IMR-90 (cell line): ENCODE measurements at regions not wholly inside any gene's neighbourhood (a gene's known extent, or its start where the extent isn't known, plus 50 kb on each side); places are given as distances from the start of the nearest gene placed in this dataset.
A peak's percentile ranks its signal among the peaks of the same experiment; 100 is the strongest.

Experiments used
- ATAC-seq: fragments of 200-7000 bp; cut with Tn5 transposase; 2 replicates; pipeline ENCODE4 v1.9.1; 2020; ENCODE audit warnings: low read depth, mild to moderate bottlenecking, moderate library complexity
- BruUV-seq: library from RNA; stranded (reverse); fragments of 400-500 nt; replicated peaks from 2 replicates; lab custom pipeline; 2021; lab: Mats Ljungman, UMichigan
- CTCF ChIA-PET: fragments of 300-600 bp; formaldehyde crosslinking; extraction: SDS; loops from one replicate; lab custom pipeline; 2021; ENCODE audit warnings: antibody characterized with exemption; lab: Yijun Ruan, JAX
- POLR2A ChIA-PET: fragments of 300-600 bp; sonication (Branson Sonifier 250); formaldehyde crosslinking; loops from one replicate; lab custom pipeline; 2022; ENCODE audit warnings: antibody characterized with exemption; ENCODE audit not compliant: unreplicated experiment; lab: Charles Lee
- DNase-seq: peaks from one replicate; pipeline ENCODE4 v3.0.0; 2013
- H2AFZ ChIP-seq: replicated peaks from 2 replicates; pipeline ENCODE3; 2013; ENCODE audit warnings: low read length, mild to moderate bottlenecking; ENCODE audit not compliant: poor library complexity
- H2AK5ac ChIP-seq: 2 replicates; pipeline ENCODE4 v1.6.1; 2013; ENCODE audit warnings: low read depth, low read length, inconsistent platforms
- H2AK9ac ChIP-seq: replicated peaks from 2 replicates; pipeline ENCODE3; 2013; ENCODE audit warnings: mild to moderate bottlenecking, low read depth, low read length, moderate library complexity; ENCODE audit not compliant: poor library complexity
- H2BK120ac ChIP-seq: 2 replicates; pipeline ENCODE4 v1.6.1; 2013; ENCODE audit warnings: low read depth, low read length, inconsistent platforms
- H2BK15ac ChIP-seq: 3 replicates; pipeline ENCODE4 v1.6.1; 2013; ENCODE audit warnings: low read depth, low read length, inconsistent platforms
- H2BK20ac ChIP-seq: 2 replicates; pipeline ENCODE4 v1.6.1; 2013; ENCODE audit warnings: low read depth, mild to moderate bottlenecking, inconsistent platforms, low read length, moderate library complexity
- H2BK5ac ChIP-seq: 2 replicates; pipeline ENCODE4 v1.6.1; 2013; ENCODE audit warnings: mild to moderate bottlenecking, low read depth, low read length, inconsistent platforms; ENCODE audit not compliant: poor library complexity, severe bottlenecking
- H3K14ac ChIP-seq: replicated peaks from 2 replicates; pipeline ENCODE4 v1.6.1; 2013; ENCODE audit warnings: low read depth, low read length, inconsistent platforms
- H3K18ac ChIP-seq: 2 replicates; pipeline ENCODE4 v1.6.1; 2013; ENCODE audit warnings: low read depth, low read length, control low read depth
- H3K23ac ChIP-seq: 2 replicates; pipeline ENCODE4 v1.6.1; 2013; ENCODE audit warnings: low read depth, low read length, inconsistent platforms
- H3K27ac ChIP-seq: 2 replicates; pipeline ENCODE4 v1.5.1; 2013; ENCODE audit warnings: mild to moderate bottlenecking, control low read depth, low read length; ENCODE audit not compliant: insufficient read depth
- H3K27me3 ChIP-seq: 2 replicates; pipeline ENCODE4 v1.6.1; 2013; ENCODE audit warnings: low read length; ENCODE audit not compliant: control insufficient read depth, insufficient read depth
- H3K36me3 ChIP-seq: 2 replicates; pipeline ENCODE4 v1.6.1; 2013; ENCODE audit warnings: low read length, mixed read lengths; ENCODE audit not compliant: control insufficient read depth, insufficient read depth
- H3K4ac ChIP-seq: 2 replicates; pipeline ENCODE4 v1.6.1; 2013; ENCODE audit warnings: low read depth, low read length, inconsistent platforms
- H3K4me1 ChIP-seq: 2 replicates; pipeline ENCODE4 v1.6.1; 2013; ENCODE audit warnings: low read length, mixed read lengths; ENCODE audit not compliant: control insufficient read depth, insufficient read depth
- H3K4me2 ChIP-seq: 2 replicates; pipeline ENCODE4 v1.6.1; 2013; ENCODE audit warnings: low read depth, mild to moderate bottlenecking, control low read depth, low read length, moderate library complexity
- H3K4me3 ChIP-seq: 2 replicates; pipeline ENCODE4 v1.5.1; 2013; ENCODE audit warnings: low read depth, mild to moderate bottlenecking, control low read depth, low read length, moderate library complexity; ENCODE audit not compliant: insufficient read depth
- H3K56ac ChIP-seq: 2 replicates; pipeline ENCODE4 v1.6.1; 2013; ENCODE audit warnings: low read length, inconsistent platforms; ENCODE audit not compliant: insufficient read depth; ENCODE audit errors: extremely low read depth
- H3K79me1 ChIP-seq, 2 experiments: 2 replicates each; pipeline ENCODE4 v1.6.1; 2013; ENCODE audit warnings: low read length in 2 of 2, inconsistent platforms in 1 of 2, low read depth in 1 of 2
- H3K9ac ChIP-seq: 2 replicates; pipeline ENCODE4 v1.6.1; 2013; ENCODE audit warnings: low read depth, low read length, control low read depth
- H3K9me1 ChIP-seq: 2 replicates; pipeline ENCODE4 v1.6.1; 2013; ENCODE audit warnings: low read length, inconsistent platforms; ENCODE audit not compliant: insufficient read depth
- H3K9me3 ChIP-seq: 2 replicates; pipeline ENCODE4 v1.6.1; 2013; ENCODE audit warnings: low read length; ENCODE audit not compliant: control insufficient read depth, insufficient read depth
- H4K20me1 ChIP-seq: 2 replicates; pipeline ENCODE4 v1.6.1; 2013; ENCODE audit warnings: low read length, inconsistent platforms; ENCODE audit not compliant: insufficient read depth
- H4K5ac ChIP-seq: 2 replicates; pipeline ENCODE4 v1.6.1; 2013; ENCODE audit warnings: mild to moderate bottlenecking, low read depth, low read length, control low read depth
- H4K8ac ChIP-seq, 2 experiments: 2 replicates each; pipeline ENCODE4 v1.6.1; 2013; ENCODE audit warnings: low read depth in 2 of 2, low read length in 2 of 2, control low read depth in 1 of 2, inconsistent platforms in 1 of 2
- H4K91ac ChIP-seq: 2 replicates; pipeline ENCODE4 v1.6.1; 2013; ENCODE audit warnings: low read depth, low read length, inconsistent platforms; ENCODE audit not compliant: insufficient read depth
- BHLHE40 ChIP-seq: fragments of 150-350 bp; IDR thresholded peaks from 2 replicates; pipeline ENCODE4 v1.6.1; 2016; ENCODE audit warnings: mild to moderate bottlenecking, low read depth, low read length
- MAZ ChIP-seq: IDR thresholded peaks from 2 replicates; pipeline ENCODE4 v1.6.1; 2012; ENCODE audit warnings: low read depth, mild to moderate bottlenecking, low read length, improper control_type of control experiment, moderate library complexity, borderline replicate concordance
- MXI1 ChIP-seq: IDR thresholded peaks from 2 replicates; pipeline ENCODE4 v1.6.1; 2012; ENCODE audit warnings: low read depth, mild to moderate bottlenecking, low read length, moderate library complexity, borderline replicate concordance
- NFE2L2 ChIP-seq: fragments of 150-350 bp; IDR thresholded peaks from 2 replicates; pipeline ENCODE4 v1.6.1; 2016; ENCODE audit warnings: low read depth, mild to moderate bottlenecking, low read length
- POLR2A ChIP-seq: IDR thresholded peaks from 2 replicates; pipeline ENCODE4 v1.6.1; 2012; ENCODE audit warnings: mild to moderate bottlenecking, low read depth, low read length
- WGBS, 2 experiments: methylation state at CpG; one replicate each; pipeline versions ENCODE4 v1.1.5 to v1.1.7; 2013; ENCODE audit warnings: missing lambda C conversion rate in 2 of 2; ENCODE audit not compliant: insufficient read length in 1 of 2; ENCODE audit errors: extremely low coverage in 2 of 2; 5-methylcytosine and 5-hydroxymethylcytosine counted together
- dilution Hi-C: fragments of 300-500 bp; cut with HindIII; formaldehyde crosslinking; loops from one replicate; pipeline ENCODE4 v1.14.3; 2018; ENCODE audit warnings: low sequenced_read_pairs; ENCODE audit not compliant: unreplicated experiment
- in situ Hi-C: fragments of 300-500 bp; cut with MboI; formaldehyde crosslinking; loops from 3 replicates; pipeline ENCODE4 v1.14.3; 2019; ENCODE audit warnings: low sequenced_read_pairs, inconsistent platforms, mixed read lengths
- intact Hi-C: fragments of 100-400 bp; cut with micrococcal nuclease; formaldehyde crosslinking; loops from 2 replicates; pipeline ENCODE4 v1.10.0; 2022
- TF ChIP-seq, protein P1 (sequence below): fragments of 150-350 bp; IDR thresholded peaks from 2 replicates; pipeline ENCODE4 v1.6.1; 2016; ENCODE audit warnings: low read depth, mild to moderate bottlenecking, low read length, moderate library complexity, borderline replicate concordance
- TF ChIP-seq, protein P2 (sequence below): fragments of 150-350 bp; IDR thresholded peaks from 2 replicates; pipeline ENCODE4 v1.6.1; 2017; ENCODE audit warnings: mild to moderate bottlenecking, antibody characterized with exemption, low read length, low read depth

DNA sequence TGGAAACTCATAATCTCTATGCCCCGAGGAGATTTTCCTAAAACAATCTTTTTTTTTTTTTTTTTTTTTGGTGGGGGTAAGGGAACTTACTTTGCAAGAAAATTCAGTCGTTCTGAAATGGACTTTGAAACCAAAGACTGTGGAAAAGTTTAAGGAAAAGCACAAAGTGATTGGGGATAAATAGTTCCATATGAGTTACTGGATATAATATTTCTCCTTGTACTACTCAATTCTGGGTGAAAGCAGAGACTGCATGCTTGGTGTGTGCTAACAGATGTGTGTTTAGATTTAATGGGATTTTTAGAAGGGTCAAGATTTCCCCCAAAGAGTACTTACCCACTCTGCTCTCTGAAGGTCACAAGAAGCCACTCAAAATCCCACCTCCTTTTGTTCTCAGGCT lies 204.9 kb upstream of the USP24 start:
- peaks cover 3% of the 10 kb centered on the region; the same call in 1 of the 2 replicates for H3K9me3 ChIP-seq
- H2AFZ ChIP-seq = no peak overlapping the region
- no peak overlapping the region for H3K18ac ChIP-seq
- H2BK20ac ChIP-seq = no peak overlapping the region
- peaks cover 8% of the 10 kb centered on the region for H3K4me1 ChIP-seq
- TF ChIP-seq, protein P1, sequence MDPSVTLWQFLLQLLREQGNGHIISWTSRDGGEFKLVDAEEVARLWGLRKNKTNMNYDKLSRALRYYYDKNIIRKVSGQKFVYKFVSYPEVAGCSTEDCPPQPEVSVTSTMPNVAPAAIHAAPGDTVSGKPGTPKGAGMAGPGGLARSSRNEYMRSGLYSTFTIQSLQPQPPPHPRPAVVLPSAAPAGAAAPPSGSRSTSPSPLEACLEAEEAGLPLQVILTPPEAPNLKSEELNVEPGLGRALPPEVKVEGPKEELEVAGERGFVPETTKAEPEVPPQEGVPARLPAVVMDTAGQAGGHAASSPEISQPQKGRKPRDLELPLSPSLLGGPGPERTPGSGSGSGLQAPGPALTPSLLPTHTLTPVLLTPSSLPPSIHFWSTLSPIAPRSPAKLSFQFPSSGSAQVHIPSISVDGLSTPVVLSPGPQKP = no peak
- TF ChIP-seq MAZ = no peak
- TF ChIP-seq POLR2A = no peak
- TF ChIP-seq, protein P2, sequence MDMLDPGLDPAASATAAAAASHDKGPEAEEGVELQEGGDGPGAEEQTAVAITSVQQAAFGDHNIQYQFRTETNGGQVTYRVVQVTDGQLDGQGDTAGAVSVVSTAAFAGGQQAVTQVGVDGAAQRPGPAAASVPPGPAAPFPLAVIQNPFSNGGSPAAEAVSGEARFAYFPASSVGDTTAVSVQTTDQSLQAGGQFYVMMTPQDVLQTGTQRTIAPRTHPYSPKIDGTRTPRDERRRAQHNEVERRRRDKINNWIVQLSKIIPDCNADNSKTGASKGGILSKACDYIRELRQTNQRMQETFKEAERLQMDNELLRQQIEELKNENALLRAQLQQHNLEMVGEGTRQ = no peak
- TF ChIP-seq MXI1 = no peak
- no peak for TF ChIP-seq BHLHE40
- TF ChIP-seq NFE2L2 = no peak
- no peak overlapping the region for H2BK120ac ChIP-seq
- intact Hi-C loops = loop anchor here (10.0 kb wide), 1 partner anchor 135 kb away; no protein-coding TSS in a partner anchor
- no peaks in the 10 kb centered on the region for H4K20me1 ChIP-seq
- no peak for ATAC-seq
- no peak overlapping the region for H2AK5ac ChIP-seq
- no peak overlapping the region for H3K27ac ChIP-seq
- H3K23ac ChIP-seq = no peak overlapping the region
- no peak overlapping the region for H3K4me2 ChIP-seq
- no peaks in the 10 kb centered on the region for H3K36me3 ChIP-seq
- H2BK5ac ChIP-seq = no peak overlapping the region
- no peak overlapping the region for H4K91ac ChIP-seq
- no peak overlapping the region for H3K9ac ChIP-seq
- no CpG with 5 or more reads among the region's 2 CpGs for WGBS, 2 experiments
- H3K14ac ChIP-seq = no peak overlapping the region
- H2AK9ac ChIP-seq = no peak overlapping the region
- in situ Hi-C loops = no loop called here
- H4K5ac ChIP-seq = no peak overlapping the region
- 0 out of 3 replicates have a peak overlapping the region, but pooled peaks have one; percentile 36 for H2BK15ac ChIP-seq
- H3K9me1 ChIP-seq = no peaks in the 10 kb centered on the region
- DNase-seq = no peak
- no peak overlapping the region for H4K8ac ChIP-seq
- no TSS peak for BruUV-seq
- CTCF ChIA-PET = no interaction called here
- no peaks in the 10 kb centered on the region for H3K79me1 ChIP-seq
- POLR2A ChIA-PET = no interaction called here
- no peak overlapping the region for H3K4me3 ChIP-seq
- no peak overlapping the region for H3K4ac ChIP-seq
- H3K56ac ChIP-seq = no peak overlapping the region
- no peaks in the 10 kb centered on the region for H3K27me3 ChIP-seq
- dilution Hi-C loops = no loop called here
